ENCODE measurements at regions not wholly inside any gene's neighbourhood (a gene's known extent, or its start where the extent isn't known, plus 50 kb on each side); places are given as distances from the start of the nearest gene placed in this dataset.

- no peak for TF ChIP-seq EZH2 (IDR thresholded peaks at IDR 0.05; ENCODE audit: insufficient read depth, poor library complexity, severe bottlenecking)
- no peak for TF ChIP-seq EZH2phosphoT487 (IDR thresholded peaks at IDR 0.05; ENCODE audit: insufficient read depth, low read depth)
These were observed 206.7 kb upstream of the APCDD1 start for GRCh38 chr18:10247742-10248082.

Data from GM23248 (cell line).